GM19467 (cell line): ENCODE measurements at regions not wholly inside any gene's neighbourhood (a gene's known extent, or its start where the extent isn't known, plus 50 kb on each side); places are given as distances from the start of the nearest gene placed in this dataset.

ENCODE experiments used
- ATAC-seq: cut with Tn5 transposase; IDR thresholded peaks from one replicate; pipeline ENCODE4 v1.9.1; 2021; ENCODE audit warnings: mild to moderate bottlenecking, moderate library complexity; ENCODE audit not compliant: unreplicated experiment

GRCh38 chr6:139625081-139625939, 250.9 kb upstream of the CITED2 start:
- no peak for ATAC-seq

- no peak for ATAC-seq
Measured at GRCh38 chr6:139623372-139623771, 248.9 kb upstream of the CITED2 start.

GRCh38 chr6:139613496-139613895, 239.0 kb upstream of the CITED2 start:
- no peak for ATAC-seq

- ATAC-seq: no peak
Measured at GRCh38 chr6:139612135-139612465, 237.7 kb upstream of the CITED2 start.

GRCh38 chr6:139611327-139612134, 237.1 kb upstream of the CITED2 start:
- ATAC-seq: no peak

- ATAC-seq: no peak
Measured at GRCh38 chr6:139608466-139609261, 234.2 kb upstream of the CITED2 start.

- no peak for ATAC-seq
Measured at GRCh38 chr6:139605350-139605749, 230.9 kb upstream of the CITED2 start.

GRCh38 chr6:139603581-139603980, 229.1 kb upstream of the CITED2 start:
- ATAC-seq: no peak

GRCh38 chr6:139602577-139602976, 228.1 kb upstream of the CITED2 start:
- ATAC-seq: no peak

DNA sequence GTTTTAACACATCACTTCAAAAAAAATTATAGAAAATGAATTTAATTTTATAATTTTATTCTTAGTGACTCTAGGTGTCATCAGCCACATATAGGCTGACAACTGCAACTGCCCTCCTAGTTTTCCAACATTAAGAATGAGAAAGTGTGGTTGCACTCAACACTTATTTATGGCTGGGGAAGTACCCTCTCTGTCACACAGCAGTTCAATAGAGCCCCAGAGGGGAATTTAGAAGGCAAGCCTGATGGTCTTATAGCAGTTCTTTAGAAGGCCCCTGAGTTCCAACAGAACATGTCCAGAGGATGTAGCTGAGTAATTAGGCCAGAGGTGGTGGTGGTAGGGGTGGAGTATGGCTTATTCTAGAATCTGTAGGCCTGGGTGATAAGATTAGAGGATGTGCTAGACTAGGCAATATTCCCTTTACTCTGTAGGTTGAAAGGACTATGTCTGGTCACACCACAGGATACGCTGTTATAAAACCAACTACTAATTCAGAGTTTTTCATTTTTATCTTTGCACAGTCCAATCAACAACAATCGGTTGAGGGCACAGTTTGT, 226.5 kb upstream of the CITED2 start:
- peak; percentile 94 for ATAC-seq

- ATAC-seq: peak; percentile 2
Measured at GRCh38 chr6:139600343-139600742, 225.9 kb upstream of the CITED2 start.

DNA sequence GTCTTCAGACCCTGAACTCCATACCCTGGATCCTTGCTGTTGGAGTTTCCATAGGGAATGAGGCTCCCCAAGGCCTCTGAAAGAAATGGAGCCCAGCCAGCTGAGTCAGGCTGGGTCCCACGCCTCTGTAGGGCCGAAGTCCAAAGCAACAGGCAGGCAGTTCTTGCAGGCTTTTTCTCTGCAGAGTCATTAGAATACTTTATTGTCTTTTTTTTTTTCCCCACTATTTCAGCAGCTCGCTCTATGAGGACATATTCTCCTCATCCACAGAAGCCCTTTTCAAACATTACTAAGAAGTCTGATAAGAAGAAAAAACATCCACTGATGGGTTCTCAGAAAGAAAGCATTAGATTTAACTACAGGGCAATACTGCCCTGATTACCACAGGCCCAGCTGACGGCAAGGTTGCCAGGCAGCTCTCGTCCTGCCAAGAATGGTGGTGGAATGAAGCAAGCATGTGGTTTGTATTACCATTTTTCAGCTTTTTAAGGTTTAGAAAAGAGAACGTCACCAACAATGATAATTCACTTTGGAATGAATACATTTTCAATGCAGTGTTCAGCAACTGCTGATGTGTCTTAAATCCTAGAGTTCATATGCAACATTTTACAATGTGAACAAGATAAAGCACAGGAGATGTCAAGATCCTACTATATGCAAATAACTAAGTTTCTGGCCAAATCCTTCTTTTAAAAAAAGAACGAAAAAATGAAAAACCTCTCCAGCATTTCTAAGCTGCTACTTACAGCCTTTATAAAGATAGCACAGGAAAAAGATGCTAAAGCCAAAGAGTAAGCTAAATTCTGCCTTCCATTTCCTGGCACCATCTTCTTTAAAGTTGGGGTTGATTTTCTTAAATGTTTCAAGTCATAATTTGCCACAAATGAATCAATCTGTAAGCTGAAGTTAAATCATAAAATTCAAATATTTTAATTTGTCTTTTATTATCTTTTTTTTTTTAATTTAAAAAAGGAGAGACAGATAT, 223.6 kb upstream of the CITED2 start:
- ATAC-seq: no peak

DNA sequence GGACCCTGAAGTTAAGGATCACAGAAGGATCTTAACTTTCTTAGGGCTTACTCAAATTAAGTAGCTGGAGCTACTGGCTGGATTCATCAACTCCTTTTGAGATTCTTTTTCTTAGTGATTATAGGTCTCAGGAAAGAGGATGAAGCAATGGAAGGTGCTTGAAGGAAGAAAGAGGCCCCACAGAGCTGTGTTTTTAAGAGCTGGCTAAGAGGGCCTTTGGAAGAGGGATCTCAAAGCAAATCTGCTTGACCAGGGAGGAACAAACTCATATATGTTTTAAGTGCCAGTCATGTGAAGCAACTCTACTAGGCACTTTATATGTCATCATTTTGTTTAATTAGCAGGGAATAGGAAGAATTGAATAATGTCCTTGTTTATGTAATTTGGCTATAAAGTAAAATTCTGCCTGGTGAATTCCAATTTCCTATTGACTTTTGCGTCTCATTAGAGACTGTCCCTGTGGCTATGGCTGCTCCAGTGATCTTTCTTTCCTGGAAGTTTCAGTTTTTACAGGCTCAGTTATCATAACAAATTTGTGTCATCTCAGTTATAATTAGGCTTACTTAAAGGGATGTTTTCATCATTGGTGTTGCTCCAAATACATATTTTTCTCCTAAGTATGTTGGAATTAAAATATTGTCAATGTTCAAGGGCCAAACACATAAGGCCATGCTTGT, 222.8 kb upstream of the CITED2 start:
- no peak for ATAC-seq

- no peak for ATAC-seq
Measured at GRCh38 chr6:139595183-139595582, 220.7 kb upstream of the CITED2 start.

GRCh38 chr6:139594333-139594965, 220.0 kb upstream of the CITED2 start:
- no peak for ATAC-seq

DNA sequence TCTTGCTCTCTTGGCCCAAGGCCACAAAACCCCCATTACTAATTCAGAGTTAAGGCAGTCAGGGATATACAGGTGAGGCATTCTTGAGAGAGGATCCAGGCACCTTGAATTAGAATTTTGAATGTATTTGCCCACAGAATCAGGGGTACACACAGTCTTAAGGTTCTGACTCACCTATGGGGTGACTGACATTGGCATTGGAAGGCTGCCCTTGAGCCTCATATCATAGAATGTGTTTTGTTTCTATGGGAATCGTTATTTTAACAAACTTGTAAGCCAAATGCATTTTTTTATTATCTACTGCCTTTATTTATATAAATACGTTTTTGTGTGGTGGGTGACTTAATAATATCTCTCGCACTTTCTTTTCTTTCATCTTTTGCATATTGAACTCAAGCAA, 218.6 kb upstream of the CITED2 start:
- no peak for ATAC-seq

DNA sequence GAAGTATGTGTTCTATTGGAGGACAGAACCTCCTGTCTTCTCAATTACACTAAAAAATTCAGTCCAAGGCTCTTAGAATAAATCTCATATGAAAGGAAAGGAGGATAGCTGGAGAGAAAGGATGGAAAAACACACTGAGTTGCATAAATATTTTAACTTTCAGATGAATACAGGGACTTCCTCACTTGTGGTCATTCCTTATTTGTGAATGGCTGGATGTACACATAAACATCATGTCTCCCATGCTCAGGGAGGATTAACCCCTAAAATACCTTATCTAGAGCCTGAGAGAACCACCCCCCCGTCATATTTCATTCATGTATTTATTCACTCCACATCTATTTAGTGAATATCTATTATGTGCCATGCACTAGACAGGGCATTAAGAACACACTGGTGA, 217.6 kb upstream of the CITED2 start:
- no peak for ATAC-seq

DNA sequence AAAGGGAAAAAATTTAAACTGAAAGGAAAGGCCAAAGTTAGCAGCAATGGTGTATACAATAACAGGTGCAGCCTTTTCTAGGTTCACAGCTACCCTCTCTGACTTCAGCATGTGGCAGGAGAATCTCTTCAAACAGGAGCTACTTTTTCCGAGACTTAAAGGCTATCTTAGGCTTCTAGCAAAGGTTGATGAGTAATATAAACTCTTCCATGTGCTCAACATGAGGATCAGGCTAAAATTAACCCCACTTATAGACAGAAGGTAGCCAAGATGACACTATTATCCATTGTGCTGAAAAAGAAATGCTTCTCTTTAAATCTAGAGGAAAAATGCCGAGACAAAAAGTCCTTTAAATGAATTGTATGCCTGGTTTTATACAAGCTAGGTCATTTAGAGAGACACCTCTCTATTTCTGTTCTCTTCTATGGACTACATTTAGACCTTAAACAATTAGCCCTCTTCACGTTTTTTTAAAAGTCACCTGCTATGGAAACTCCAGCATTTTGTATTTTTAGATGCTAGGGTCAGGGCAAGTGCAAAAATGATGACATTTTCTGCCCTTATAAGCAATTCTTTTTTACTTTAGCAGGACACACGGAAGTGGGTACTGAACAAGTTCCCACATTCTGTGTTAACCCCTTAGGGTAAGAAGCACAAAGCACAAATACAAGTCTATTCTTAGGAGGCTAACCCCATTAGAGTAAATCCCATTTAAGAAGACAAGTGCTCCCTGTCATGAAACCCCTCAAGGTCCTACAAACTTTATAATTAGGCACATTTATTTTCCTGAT, 216.8 kb upstream of the CITED2 start:
- ATAC-seq: no peak
